ENCODE measurements at regions not wholly inside any gene's neighbourhood (a gene's known extent, or its start where the extent isn't known, plus 50 kb on each side); places are given as distances from the start of the nearest gene placed in this dataset.

- TF ChIP-seq CTCF (IDR thresholded peaks at IDR 0.05) (no peak), SIN3A (IDR thresholded peaks at IDR 0.05; ENCODE audit: borderline replicate concordance, insufficient read depth, low read depth, low read length) (no peak), POLR2AphosphoS5 (IDR thresholded peaks at IDR 0.05; ENCODE audit: low read depth, low read length) (no peak)
These were observed 65.7 kb upstream of the SOX5 start for GRCh38 chr12:24014915-24015832.

Data from Panc1 (cell line).